HepG2 (cell line): ENCODE measurements at regions not wholly inside any gene's neighbourhood (a gene's known extent, or its start where the extent isn't known, plus 50 kb on each side); places are given as distances from the start of the nearest gene placed in this dataset.

Experiments used
- ATAC-seq: fragments of 200-7000 bp; cut with Tn5 transposase; 3 replicates; pipeline ENCODE4 v1.9.1; 2020; ENCODE audit warnings: mild to moderate bottlenecking, moderate library complexity
- BruUV-seq: library from RNA; stranded (reverse); fragments of 400-500 nt; replicated peaks from 2 replicates; lab custom pipeline; 2021; lab: Mats Ljungman, UMichigan
- CTCF ChIA-PET: fragments of 300-600 bp; formaldehyde crosslinking; extraction: SDS; loops from one replicate; lab custom pipeline; 2021; ENCODE audit warnings: low total read pairs, inconsistent platforms, low intra/inter-chr PET ratio; lab: Yijun Ruan, JAX
- POLR2A ChIA-PET: fragments of 350-600 bp; sonication (Branson Sonifier 250); formaldehyde crosslinking; loops from one replicate; lab custom pipeline; 2020; ENCODE audit warnings: antibody characterized with exemption, inconsistent platforms; lab: Yijun Ruan, JAX
- DNase-seq: peaks from one replicate; pipeline ENCODE4 v3.0.0-alpha.2; 2015; ENCODE audit warnings: low spot score
- FAIRE-seq: peaks from 3 replicates; lab custom pipeline; 2011; peaks lifted over from hg19 to GRCh38; lab: Jason Lieb, UNC
- H2AFZ ChIP-seq: one replicate; pipeline ENCODE4 v1.6.1; 2011; ENCODE audit warnings: low read length, inconsistent platforms
- H3K27ac ChIP-seq: fragments of 300-600 bp; 3 replicates; pipeline ENCODE4 v1.8.0; 2011; ENCODE audit warnings: mixed run types, mild to moderate bottlenecking, mixed read lengths, low read length, inconsistent platforms; ENCODE audit not compliant: insufficient read depth; ENCODE audit errors: extremely low read length
- H3K27me3 ChIP-seq, 2 experiments: fragments of 200-600 bp in 1 of 2; 2 replicates in 1 of 2; 3 replicates in 1 of 2; pipeline versions ENCODE4 v1.6.0 to v1.8.0; 2011; ENCODE audit warnings: low read length in 2 of 2, mild to moderate bottlenecking in 2 of 2, moderate library complexity in 2 of 2, inconsistent platforms in 1 of 2; ENCODE audit not compliant: insufficient read depth in 2 of 2, control insufficient read depth in 1 of 2
- H3K36me3 ChIP-seq, 2 experiments: fragments of 200-600 bp in 1 of 2; replicated peaks in 1 of 2; 2 replicates in 1 of 2; 3 replicates in 1 of 2; pipeline versions ENCODE4 v1.5.1 to v1.8.0; 2011; ENCODE audit warnings: low read length in 2 of 2, inconsistent platforms in 1 of 2; ENCODE audit not compliant: insufficient read depth in 2 of 2, control insufficient read depth in 1 of 2
- H3K4me1 ChIP-seq: 2 replicates; pipeline ENCODE4 v1.5.1; 2012; ENCODE audit warnings: low read length, inconsistent platforms; ENCODE audit not compliant: insufficient read depth
- H3K4me2 ChIP-seq: 2 replicates; pipeline ENCODE4 v1.6.0; 2011; ENCODE audit warnings: low read depth, low read length, inconsistent platforms
- H3K4me3 ChIP-seq, 3 experiments: fragments of 200-600 bp in 1 of 3; sonication (generic), shearing (Covaris generic) in 1 of 3; replicated peaks in 1 of 3; 2 replicates each; pipeline ENCODE4 v1.5.1; 2011 to 2016; ENCODE audit warnings: low read length in 3 of 3, inconsistent platforms in 2 of 3, low read depth in 2 of 3, mild to moderate bottlenecking in 2 of 3, control low read depth in 1 of 3, mixed read lengths in 1 of 3; ENCODE audit not compliant: insufficient read depth in 1 of 3
- H3K79me2 ChIP-seq: one replicate; pipeline ENCODE4 v1.6.1; 2011; ENCODE audit warnings: low read length, inconsistent platforms; ENCODE audit not compliant: insufficient read depth
- H3K9ac ChIP-seq: 2 replicates; pipeline ENCODE4 v1.6.0; 2011; ENCODE audit warnings: mild to moderate bottlenecking, low read depth, low read length, inconsistent platforms; ENCODE audit not compliant: insufficient read depth
- H3K9me3 ChIP-seq: 2 replicates; pipeline ENCODE4 v1.5.1; 2012; ENCODE audit warnings: mild to moderate bottlenecking, low read length
- H4K20me1 ChIP-seq: 2 replicates; pipeline ENCODE4 v1.6.0; 2011; ENCODE audit warnings: inconsistent platforms, mild to moderate bottlenecking, low read length, moderate library complexity; ENCODE audit not compliant: insufficient read depth
- ELF3 ChIP-seq: IDR thresholded peaks from 2 replicates; pipeline ENCODE4 v1.6.1; 2016; ENCODE audit warnings: missing genetic modification reagents, missing compliant biosample characterization
- FOSL1 ChIP-seq: sonication (generic); formaldehyde crosslinking; IDR thresholded peaks from 2 replicates; pipeline ENCODE4 v1.9.0; 2021; ENCODE audit warnings: missing genetic modification reagents, borderline replicate concordance
- FOXM1 ChIP-seq: sonication (generic); formaldehyde crosslinking; IDR thresholded peaks from 2 replicates; pipeline ENCODE4 v1.5.0; 2020; ENCODE audit warnings: missing genetic modification reagents
- FOXP1 ChIP-seq, 2 experiments: fragments of 450-650 bp in 1 of 2; IDR thresholded peaks; 2 replicates each; pipeline ENCODE4 v1.6.1; 2017 to 2018; ENCODE audit warnings: antibody characterized with exemption in 1 of 2
- GPN1 ChIP-seq: sonication (generic); formaldehyde crosslinking; IDR thresholded peaks from 2 replicates; pipeline ENCODE4 v1.5.1; 2020; ENCODE audit warnings: missing genetic modification reagents, borderline replicate concordance
- HDAC6 ChIP-seq: fragments of 200-600 bp; sonication (generic); IDR thresholded peaks from 2 replicates; pipeline ENCODE4 v1.7.0; 2017; ENCODE audit warnings: mild to moderate bottlenecking, antibody characterized with exemption, low read length, low read depth
- HNRNPL ChIP-seq: fragments of 200-400 bp; formaldehyde crosslinking; IDR thresholded peaks from 2 replicates; pipeline ENCODE4 v1.6.1; 2017; ENCODE audit warnings: mild to moderate bottlenecking, low read depth, low read length
- HOXA3 ChIP-seq: sonication (generic); formaldehyde crosslinking; IDR thresholded peaks from 2 replicates; pipeline ENCODE4 v1.5.0; 2020; ENCODE audit warnings: missing genetic modification reagents
- PAF1 ChIP-seq: IDR thresholded peaks from 2 replicates; pipeline ENCODE4 v1.6.1; 2016; ENCODE audit warnings: missing genetic modification reagents, missing compliant biosample characterization
- PTBP1 ChIP-seq: fragments of 200-400 bp; formaldehyde crosslinking; IDR thresholded peaks from 2 replicates; pipeline ENCODE4 v1.6.1; 2018; ENCODE audit warnings: low read length, low read depth; ENCODE audit not compliant: poor library complexity, severe bottlenecking
- SIN3A ChIP-seq: IDR thresholded peaks from 2 replicates; pipeline ENCODE4 v1.6.1; 2011; ENCODE audit warnings: low read depth, mild to moderate bottlenecking, control low read depth, low read length, borderline replicate concordance
- TBP ChIP-seq: sonication (generic); formaldehyde crosslinking; IDR thresholded peaks from 2 replicates; pipeline ENCODE4 v1.5.0; 2020; ENCODE audit warnings: missing genetic modification reagents
- ZKSCAN8 ChIP-seq: IDR thresholded peaks from 2 replicates; pipeline ENCODE4 v1.6.1; 2016; ENCODE audit warnings: borderline replicate concordance, missing genetic modification reagents, missing compliant biosample characterization
- ZNF10 ChIP-seq: sonication (generic); formaldehyde crosslinking; IDR thresholded peaks from 2 replicates; pipeline ENCODE4 v1.4.0; 2020; ENCODE audit warnings: mild to moderate bottlenecking, low read depth, missing genetic modification reagents, borderline replicate concordance
- ZNF160 ChIP-seq: sonication (generic); formaldehyde crosslinking; IDR thresholded peaks from 2 replicates; pipeline ENCODE4 v1.8.0; 2022; ENCODE audit warnings: mild to moderate bottlenecking, inconsistent platforms, missing genetic modification reagents
- WGBS: methylation state at CpG from one replicate; pipeline ENCODE4 v1.1.6; 2017; ENCODE audit warnings: low lambda C conversion rate; 5-methylcytosine and 5-hydroxymethylcytosine counted together
- in situ Hi-C: cut with HindIII; loops from 2 replicates; pipeline ENCODE4 v1.10.0; 2017; ENCODE audit warnings: low pct_unique_long_range_greater_than_20kb; ENCODE audit not compliant: extremely low pct_ligation_motif_present
- intact Hi-C: fragments of 100-400 bp; cut with micrococcal nuclease; formaldehyde crosslinking; loops from one replicate; pipeline ENCODE4 v1.10.0; 2022; ENCODE audit not compliant: unreplicated experiment
- TF ChIP-seq, protein P1 (sequence below): sonication (generic); formaldehyde crosslinking; IDR thresholded peaks from 2 replicates; pipeline ENCODE4 v1.4.0; 2020; ENCODE audit warnings: missing genetic modification reagents, mild to moderate bottlenecking, borderline replicate concordance
- TF ChIP-seq, protein P2 (sequence below): IDR thresholded peaks from 2 replicates; pipeline ENCODE4 v1.6.1; 2018; ENCODE audit warnings: missing genetic modification reagents
- TF ChIP-seq, protein P3 (sequence below): IDR thresholded peaks from 2 replicates; pipeline ENCODE4 v1.6.1; 2016; ENCODE audit warnings: low read depth, control low read depth

DNA sequence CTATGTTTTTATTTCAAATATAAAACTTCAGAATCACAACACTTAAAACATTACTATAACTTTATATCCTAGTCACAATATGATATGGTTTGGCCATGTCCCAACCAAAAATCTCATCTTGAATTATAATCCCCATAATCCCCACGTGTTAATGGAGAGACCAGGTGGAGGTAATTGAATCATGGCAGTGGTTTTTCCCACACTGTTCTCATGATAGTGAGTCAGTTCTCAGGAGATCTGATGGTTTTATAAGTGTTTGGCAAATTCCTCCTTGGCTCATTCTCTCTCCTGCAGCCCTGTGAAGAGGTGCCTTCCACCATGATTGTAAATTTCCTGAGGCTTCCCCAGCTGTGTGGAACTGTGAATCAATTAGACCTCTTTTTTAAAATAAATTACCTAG lies 307.6 kb downstream of the SPRY2 start:
- BruUV-seq = no TSS peak
- in situ Hi-C loops = no loop called here
- H3K27ac ChIP-seq = no peak overlapping the region
- H3K36me3 ChIP-seq = no peaks in the 10 kb centered on the region
- WGBS = 0% methylated on average over 1 of the region's 1 CpG
- no peak for DNase-seq
- H3K27me3 ChIP-seq = no peaks in the 10 kb centered on the region
- H2AFZ ChIP-seq = no peak overlapping the region
- H4K20me1 ChIP-seq = no peaks in the 10 kb centered on the region
- no peak overlapping the region for H3K4me2 ChIP-seq
- intact Hi-C loops = no loop called here
- no peak overlapping the region for H3K4me3 ChIP-seq
- TF ChIP-seq, protein P1, sequence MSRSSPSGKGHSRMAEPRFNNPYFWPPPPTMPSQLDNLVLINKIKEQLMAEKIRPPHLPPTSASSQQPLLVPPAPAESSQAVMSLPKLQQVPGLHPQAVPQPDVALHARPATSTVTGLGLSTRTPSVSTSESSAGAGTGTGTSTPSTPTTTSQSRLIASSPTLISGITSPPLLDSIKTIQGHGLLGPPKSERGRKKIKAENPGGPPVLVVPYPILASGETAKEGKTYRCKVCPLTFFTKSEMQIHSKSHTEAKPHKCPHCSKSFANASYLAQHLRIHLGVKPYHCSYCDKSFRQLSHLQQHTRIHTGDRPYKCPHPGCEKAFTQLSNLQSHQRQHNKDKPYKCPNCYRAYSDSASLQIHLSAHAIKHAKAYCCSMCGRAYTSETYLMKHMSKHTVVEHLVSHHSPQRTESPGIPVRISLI (CRISPR knock-in tag) = no peak
- TF ChIP-seq, protein P2, sequence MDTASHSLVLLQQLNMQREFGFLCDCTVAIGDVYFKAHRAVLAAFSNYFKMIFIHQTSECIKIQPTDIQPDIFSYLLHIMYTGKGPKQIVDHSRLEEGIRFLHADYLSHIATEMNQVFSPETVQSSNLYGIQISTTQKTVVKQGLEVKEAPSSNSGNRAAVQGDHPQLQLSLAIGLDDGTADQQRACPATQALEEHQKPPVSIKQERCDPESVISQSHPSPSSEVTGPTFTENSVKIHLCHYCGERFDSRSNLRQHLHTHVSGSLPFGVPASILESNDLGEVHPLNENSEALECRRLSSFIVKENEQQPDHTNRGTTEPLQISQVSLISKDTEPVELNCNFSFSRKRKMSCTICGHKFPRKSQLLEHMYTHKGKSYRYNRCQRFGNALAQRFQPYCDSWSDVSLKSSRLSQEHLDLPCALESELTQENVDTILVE = no peak
- no peak for TF ChIP-seq ZKSCAN8 (CRISPR knock-in tag)
- TF ChIP-seq FOSL1 = no peak
- TF ChIP-seq PAF1 (CRISPR knock-in tag) = no peak
- no peak for TF ChIP-seq SIN3A
- TF ChIP-seq ZNF10 (CRISPR knock-in tag) = no peak
- no peak for TF ChIP-seq PTBP1
- TF ChIP-seq GPN1 (CRISPR knock-in tag) = no peak
- TF ChIP-seq HNRNPL = no peak
- no peak for TF ChIP-seq TBP (CRISPR knock-in tag)
- TF ChIP-seq, protein P3, sequence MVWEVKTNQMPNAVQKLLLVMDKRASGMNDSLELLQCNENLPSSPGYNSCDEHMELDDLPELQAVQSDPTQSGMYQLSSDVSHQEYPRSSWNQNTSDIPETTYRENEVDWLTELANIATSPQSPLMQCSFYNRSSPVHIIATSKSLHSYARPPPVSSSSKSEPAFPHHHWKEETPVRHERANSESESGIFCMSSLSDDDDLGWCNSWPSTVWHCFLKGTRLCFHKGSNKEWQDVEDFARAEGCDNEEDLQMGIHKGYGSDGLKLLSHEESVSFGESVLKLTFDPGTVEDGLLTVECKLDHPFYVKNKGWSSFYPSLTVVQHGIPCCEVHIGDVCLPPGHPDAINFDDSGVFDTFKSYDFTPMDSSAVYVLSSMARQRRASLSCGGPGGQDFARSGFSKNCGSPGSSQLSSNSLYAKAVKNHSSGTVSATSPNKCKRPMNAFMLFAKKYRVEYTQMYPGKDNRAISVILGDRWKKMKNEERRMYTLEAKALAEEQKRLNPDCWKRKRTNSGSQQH (CRISPR knock-in tag) = no peak
- no peak for TF ChIP-seq ELF3 (CRISPR knock-in tag)
- no peak for TF ChIP-seq HDAC6
- TF ChIP-seq FOXP1 (IDR thresholded peaks at IDR 0.05) = no peak
- no peak for TF ChIP-seq FOXP1 (CRISPR knock-in tag; IDR thresholded peaks at IDR 0.05)
- TF ChIP-seq FOXM1 (CRISPR knock-in tag) = no peak
- no peak for TF ChIP-seq ZNF160 (CRISPR knock-in tag)
- no peak for TF ChIP-seq HOXA3 (CRISPR knock-in tag)
- TF ChIP-seq, all 625 proteins: peak for 0
- Histone ChIP-seq H3K4me1 (no peaks in the 10 kb centered on the region), H3K9me3 (no peaks in the 10 kb centered on the region; the same call in 1 of the 2 replicates), H3K79me2 (no peaks in the 10 kb centered on the region), H3K9ac (no peak overlapping the region)
- ATAC-seq (no peak), FAIRE-seq (no peak)
- CTCF ChIA-PET = no interaction called here
- POLR2A ChIA-PET = no interaction called here
